ENCODE measurements at regions not wholly inside any gene's neighbourhood (a gene's known extent, or its start where the extent isn't known, plus 50 kb on each side); places are given as distances from the start of the nearest gene placed in this dataset.
"Not testable (repeated sequence)": the region's sequence is repeated elsewhere in the genome, so short reads cannot be mapped to it uniquely, and the experiment has no call there.

- H3K4me3 ChIP-seq (replicated peaks in 1 of 2; ENCODE audit: low read depth in 2 of 2, low read length in 2 of 2): no peak overlapping the region
- no peak for TF ChIP-seq CTCF (IDR thresholded peaks at IDR 0.05; ENCODE audit: low read depth, low read length)
- DNase-seq (ENCODE audit: low read depth in 2 of 2): peak; percentile 16 to 60
Measured at GRCh38 chr5:174503461-174504265, 220.7 kb upstream of the MSX2 start.

- H3K4me3 ChIP-seq (replicated peaks in 1 of 2; ENCODE audit: low read depth in 2 of 2, low read length in 2 of 2): peak overlapping the region in 1 of 2 donors; percentile 0
- peak in 1 of 2 donors; percentile 26 for DNase-seq (ENCODE audit: low read depth in 2 of 2)
- TF ChIP-seq CTCF (IDR thresholded peaks at IDR 0.05; ENCODE audit: low read depth, low read length): no peak
Measured at GRCh38 chr5:174504266-174504726, 220.1 kb upstream of the MSX2 start.

GRCh38 chr5:174505621-174506020, 218.8 kb upstream of the MSX2 start:
- DNase-seq (ENCODE audit: low read depth in 2 of 2): peak; percentile 37 to 40

GRCh38 chr5:174510782-174511453, 213.5 kb upstream of the MSX2 start:
- not testable (repeated sequence) for DNase-seq (ENCODE audit: low read depth in 2 of 2); H3K4me3 ChIP-seq (replicated peaks in 1 of 2; ENCODE audit: low read depth in 2 of 2, low read length in 2 of 2)

More at GRCh38 chr5:174505621-174506020, 218.8 kb upstream of the MSX2 start:
- no peak for TF ChIP-seq CTCF (IDR thresholded peaks at IDR 0.05; ENCODE audit: low read depth, low read length)
- H3K4me3 ChIP-seq (replicated peaks in 1 of 2; ENCODE audit: low read depth in 2 of 2, low read length in 2 of 2): no peak overlapping the region

- no peak for TF ChIP-seq CTCF (IDR thresholded peaks at IDR 0.05; ENCODE audit: low read depth, low read length)
- no peak for DNase-seq (ENCODE audit: low read depth in 2 of 2)
- no peak overlapping the region for H3K4me3 ChIP-seq (replicated peaks in 1 of 2; ENCODE audit: low read depth in 2 of 2, low read length in 2 of 2)
Measured at GRCh38 chr5:174511714-174512253, 212.6 kb upstream of the MSX2 start.

- no peak overlapping the region for H3K4me3 ChIP-seq (replicated peaks in 1 of 2; ENCODE audit: low read depth in 2 of 2, low read length in 2 of 2)
- DNase-seq (ENCODE audit: low read depth in 2 of 2): no peak
- TF ChIP-seq CTCF (IDR thresholded peaks at IDR 0.05; ENCODE audit: low read depth, low read length): no peak
Measured at GRCh38 chr5:174514325-174514724, 210.1 kb upstream of the MSX2 start.

- no peak overlapping the region for H3K4me3 ChIP-seq (replicated peaks in 1 of 2; ENCODE audit: low read depth in 2 of 2, low read length in 2 of 2)
- no peak for DNase-seq (ENCODE audit: low read depth in 2 of 2)
- TF ChIP-seq CTCF (IDR thresholded peaks at IDR 0.05; ENCODE audit: low read depth, low read length): no peak
Measured at GRCh38 chr5:174514983-174515394, 209.4 kb upstream of the MSX2 start.

All from cardiac fibroblast (primary cell).